OCI-LY3 (cell line): ENCODE measurements at regions not wholly inside any gene's neighbourhood (a gene's known extent, or its start where the extent isn't known, plus 50 kb on each side); places are given as distances from the start of the nearest gene placed in this dataset.

Experiments
- H2AFZ ChIP-seq: fragments of 200-600, 300-600 bp; shearing (Covaris generic); 2 replicates; pipeline ENCODE4 v1.6.0; 2014; ENCODE audit warnings: antibody characterized with exemption, low read depth, low read length
- H3K27ac ChIP-seq: fragments of 200-600, 300-600 bp; sonication (generic); 2 replicates; pipeline ENCODE4 v1.5.1; 2014; ENCODE audit warnings: mild to moderate bottlenecking, low read length, moderate library complexity, mixed read lengths
- H3K27me3 ChIP-seq: fragments of 200-600, 300-600 bp; sonication (generic); 2 replicates; pipeline ENCODE4 v1.6.1; 2014; ENCODE audit warnings: low read depth, low read length, mixed read lengths
- H3K36me3 ChIP-seq: fragments of 200-600, 300-600 bp; sonication (generic); replicated peaks from 2 replicates; pipeline ENCODE3; 2014; ENCODE audit warnings: low read depth, low read length, mixed read lengths
- H3K4me1 ChIP-seq: fragments of 300-600, 200-600 bp; sonication (generic); 2 replicates; pipeline ENCODE4 v1.6.1; 2014; ENCODE audit warnings: low read length, mixed read lengths
- H3K4me2 ChIP-seq: fragments of 200-600, 300-600 bp; sonication (generic); 2 replicates; pipeline ENCODE4 v1.6.1; 2014; ENCODE audit warnings: low read length, mixed read lengths
- H3K4me3 ChIP-seq: fragments of 300-600, 200-600 bp; sonication (generic); 2 replicates; pipeline ENCODE4 v1.5.1; 2014; ENCODE audit warnings: antibody characterized with exemption, mild to moderate bottlenecking, low read length, moderate library complexity
- H3K79me2 ChIP-seq: fragments of 300-600, 200-600 bp; shearing (Covaris generic); 2 replicates; pipeline ENCODE4 v1.6.1; 2014; ENCODE audit warnings: mild to moderate bottlenecking, low read length, mixed read lengths
- H3K9ac ChIP-seq: fragments of 300-600, 200-600 bp; shearing (Covaris generic); 2 replicates; pipeline ENCODE4 v1.6.0; 2014; ENCODE audit warnings: mild to moderate bottlenecking, low read length, moderate library complexity
- H3K9me3 ChIP-seq: fragments of 200-600, 300-600 bp; shearing (Covaris generic); 2 replicates; pipeline ENCODE4 v1.6.1; 2014; ENCODE audit warnings: low read length, mixed read lengths; ENCODE audit not compliant: insufficient read depth
- H4K20me1 ChIP-seq: fragments of 200-600, 300-600 bp; sonication (generic); 2 replicates; pipeline ENCODE4 v1.6.1; 2016; ENCODE audit warnings: low read length, mixed read lengths; ENCODE audit not compliant: insufficient read depth
- EZH2phosphoT487 ChIP-seq: fragments of 200-600 bp; shearing (Covaris generic); IDR thresholded peaks from 2 replicates; pipeline ENCODE4 v1.6.1; 2018; ENCODE audit warnings: antibody characterized with exemption, mixed run types, low read depth
- TF ChIP-seq, protein P1 (sequence below): fragments of 200-600, 300-600 bp; sonication (generic); IDR thresholded peaks from 2 replicates; pipeline ENCODE4 v1.5.1; 2014; ENCODE audit warnings: antibody characterized with exemption, low read length, low read depth

GRCh38 chr3:110647586-110647985 lies 424.0 kb upstream of the NECTIN3 start:
- no peaks in the 10 kb centered on the region for H3K36me3 ChIP-seq
- H3K27ac ChIP-seq: no peak overlapping the region
- no peak overlapping the region for H3K4me2 ChIP-seq
- H3K9me3 ChIP-seq: no peaks in the 10 kb centered on the region
- TF ChIP-seq, protein P1, sequence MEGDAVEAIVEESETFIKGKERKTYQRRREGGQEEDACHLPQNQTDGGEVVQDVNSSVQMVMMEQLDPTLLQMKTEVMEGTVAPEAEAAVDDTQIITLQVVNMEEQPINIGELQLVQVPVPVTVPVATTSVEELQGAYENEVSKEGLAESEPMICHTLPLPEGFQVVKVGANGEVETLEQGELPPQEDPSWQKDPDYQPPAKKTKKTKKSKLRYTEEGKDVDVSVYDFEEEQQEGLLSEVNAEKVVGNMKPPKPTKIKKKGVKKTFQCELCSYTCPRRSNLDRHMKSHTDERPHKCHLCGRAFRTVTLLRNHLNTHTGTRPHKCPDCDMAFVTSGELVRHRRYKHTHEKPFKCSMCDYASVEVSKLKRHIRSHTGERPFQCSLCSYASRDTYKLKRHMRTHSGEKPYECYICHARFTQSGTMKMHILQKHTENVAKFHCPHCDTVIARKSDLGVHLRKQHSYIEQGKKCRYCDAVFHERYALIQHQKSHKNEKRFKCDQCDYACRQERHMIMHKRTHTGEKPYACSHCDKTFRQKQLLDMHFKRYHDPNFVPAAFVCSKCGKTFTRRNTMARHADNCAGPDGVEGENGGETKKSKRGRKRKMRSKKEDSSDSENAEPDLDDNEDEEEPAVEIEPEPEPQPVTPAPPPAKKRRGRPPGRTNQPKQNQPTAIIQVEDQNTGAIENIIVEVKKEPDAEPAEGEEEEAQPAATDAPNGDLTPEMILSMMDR: no peak
- TF ChIP-seq EZH2phosphoT487: no peak
- no peaks in the 10 kb centered on the region for H3K79me2 ChIP-seq
- no peak overlapping the region for H2AFZ ChIP-seq
- H3K4me1 ChIP-seq: no peaks in the 10 kb centered on the region
- no peak overlapping the region for H3K9ac ChIP-seq
- no peaks in the 10 kb centered on the region for H4K20me1 ChIP-seq
- H3K27me3 ChIP-seq: no peaks in the 10 kb centered on the region
- H3K4me3 ChIP-seq: no peak overlapping the region

DNA sequence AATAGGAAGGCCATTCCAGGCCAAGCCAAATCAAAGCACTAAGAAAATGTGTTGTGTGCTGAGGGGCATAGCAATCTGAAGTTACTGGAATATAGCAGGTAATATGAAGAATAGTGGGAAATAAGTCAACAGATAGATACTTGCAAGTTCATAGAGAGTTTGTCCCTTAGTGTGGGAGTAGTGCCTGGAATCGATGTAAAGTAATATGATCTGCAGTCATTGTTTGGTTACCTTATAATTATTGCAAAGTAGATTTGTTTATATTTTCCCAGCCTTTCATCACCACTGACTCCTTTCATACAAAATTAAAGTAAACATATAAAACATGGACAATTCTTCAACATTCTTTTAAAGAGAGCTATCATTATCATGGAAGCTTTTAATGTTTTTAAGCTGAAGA lies 420.9 kb upstream of the NECTIN3 start:
- no peak overlapping the region for H3K4me3 ChIP-seq
- H3K4me2 ChIP-seq: no peak overlapping the region
- no peak overlapping the region for H3K27ac ChIP-seq

DNA sequence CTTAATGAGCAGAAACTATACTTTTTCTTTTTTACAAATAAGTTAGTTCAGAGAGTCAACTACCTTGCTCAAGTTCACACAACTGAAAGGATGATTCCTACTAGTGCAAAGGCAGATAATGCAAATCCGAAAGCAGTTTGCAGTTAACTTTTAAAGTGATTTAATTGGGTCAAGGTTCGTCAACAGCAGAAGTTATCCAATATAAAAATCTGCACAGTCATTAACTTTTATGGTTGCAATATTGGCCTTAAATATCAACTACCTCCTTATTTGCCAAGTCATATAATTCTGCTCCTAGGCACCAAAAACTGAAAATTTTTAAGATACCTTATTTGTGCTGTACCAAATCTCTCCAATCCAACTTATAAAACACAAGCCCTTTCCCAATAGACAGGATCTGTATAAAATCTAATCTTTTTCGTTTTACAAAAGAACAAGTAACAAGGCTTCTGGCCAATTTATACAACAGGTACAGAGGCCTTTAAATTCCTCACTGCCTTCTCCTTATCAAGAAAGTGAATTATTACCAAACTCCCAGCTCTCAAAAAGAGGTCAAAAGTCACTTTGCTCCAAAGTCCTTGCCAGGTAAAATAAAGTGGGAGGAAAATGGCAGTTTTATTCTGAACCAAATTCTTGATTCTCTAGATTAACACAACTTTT lies 416.6 kb upstream of the NECTIN3 start:
- Histone ChIP-seq H3K36me3 (no peaks in the 10 kb centered on the region), H2AFZ (no peak overlapping the region), H3K4me1 (peaks cover 11% of the 10 kb centered on the region), H3K79me2 (no peaks in the 10 kb centered on the region), H3K27me3 (no peaks in the 10 kb centered on the region), H3K27ac (no peak overlapping the region), H3K9ac (no peak overlapping the region), H3K4me2 (no peak overlapping the region), H3K9me3 (no peaks in the 10 kb centered on the region), H4K20me1 (no peaks in the 10 kb centered on the region), H3K4me3 (no peak overlapping the region)
- no peak for TF ChIP-seq EZH2phosphoT487
- TF ChIP-seq, protein P1: no peak

More for the DNA sequence above, 420.9 kb upstream of the NECTIN3 start:
- H3K27me3 ChIP-seq: no peaks in the 10 kb centered on the region
- H4K20me1 ChIP-seq: no peaks in the 10 kb centered on the region
- peaks cover 11% of the 10 kb centered on the region for H3K4me1 ChIP-seq
- H3K9me3 ChIP-seq: no peaks in the 10 kb centered on the region
- no peak overlapping the region for H2AFZ ChIP-seq
- no peaks in the 10 kb centered on the region for H3K36me3 ChIP-seq
- no peaks in the 10 kb centered on the region for H3K79me2 ChIP-seq
- no peak for TF ChIP-seq EZH2phosphoT487
- TF ChIP-seq, protein P1: no peak
- H3K9ac ChIP-seq: no peak overlapping the region

GRCh38 chr3:110656394-110657025 lies 415.1 kb upstream of the NECTIN3 start:
- Histone ChIP-seq H3K27ac (no peak overlapping the region), H3K36me3 (no peaks in the 10 kb centered on the region), H3K4me1 (peaks cover 11% of the 10 kb centered on the region), H3K9me3 (no peaks in the 10 kb centered on the region), H4K20me1 (no peaks in the 10 kb centered on the region), H3K27me3 (no peaks in the 10 kb centered on the region), H2AFZ (no peak overlapping the region), H3K4me3 (no peak overlapping the region), H3K79me2 (no peaks in the 10 kb centered on the region), H3K9ac (no peak overlapping the region), H3K4me2 (no peak overlapping the region)
- TF ChIP-seq, protein P1: no peak
- no peak for TF ChIP-seq EZH2phosphoT487
